GM18520 (cell line): ENCODE measurements at regions not wholly inside any gene's neighbourhood (a gene's known extent, or its start where the extent isn't known, plus 50 kb on each side); places are given as distances from the start of the nearest gene placed in this dataset.

ENCODE experiments used
- ATAC-seq: cut with Tn5 transposase; IDR thresholded peaks from one replicate; pipeline ENCODE4 v1.9.1; 2021; ENCODE audit not compliant: unreplicated experiment

- no peak for ATAC-seq
Measured at GRCh38 chr5:89283728-89284493, 400.9 kb upstream of the MEF2C start.

- peak; percentile 33 for ATAC-seq
Measured at GRCh38 chr5:89282554-89283510, 399.8 kb upstream of the MEF2C start.

GRCh38 chr5:89281766-89282553 lies 399.0 kb upstream of the MEF2C start:
- ATAC-seq = no peak

GRCh38 chr5:89281211-89281610 lies 398.2 kb upstream of the MEF2C start:
- ATAC-seq = no peak

GRCh38 chr5:89280103-89281037 lies 397.4 kb upstream of the MEF2C start:
- ATAC-seq = no peak

GRCh38 chr5:89279391-89280036 lies 396.5 kb upstream of the MEF2C start:
- no peak for ATAC-seq

GRCh38 chr5:89277816-89278215 lies 394.8 kb upstream of the MEF2C start:
- ATAC-seq = no peak

GRCh38 chr5:89276566-89277305 lies 393.8 kb upstream of the MEF2C start:
- ATAC-seq = no peak

- ATAC-seq = no peak
Measured at GRCh38 chr5:89275066-89275855, 392.3 kb upstream of the MEF2C start.

GRCh38 chr5:89273289-89273688 lies 390.3 kb upstream of the MEF2C start:
- ATAC-seq = no peak

GRCh38 chr5:89270901-89271300 lies 387.9 kb upstream of the MEF2C start:
- no peak for ATAC-seq

- no peak for ATAC-seq
Measured at GRCh38 chr5:89269721-89270120, 386.7 kb upstream of the MEF2C start.

- no peak for ATAC-seq
Measured at GRCh38 chr5:89268460-89268859, 385.5 kb upstream of the MEF2C start.

GRCh38 chr5:89267788-89268187 lies 384.8 kb upstream of the MEF2C start:
- ATAC-seq = no peak

- no peak for ATAC-seq
Measured at GRCh38 chr5:89265511-89266179, 382.7 kb upstream of the MEF2C start.

GRCh38 chr5:89263846-89264245 lies 380.9 kb upstream of the MEF2C start:
- no peak for ATAC-seq

GRCh38 chr5:89262030-89262429 lies 379.0 kb upstream of the MEF2C start:
- no peak for ATAC-seq

GRCh38 chr5:89260254-89260653 lies 377.3 kb upstream of the MEF2C start:
- ATAC-seq = no peak
